ENCODE measurements at regions not wholly inside any gene's neighbourhood (a gene's known extent, or its start where the extent isn't known, plus 50 kb on each side); places are given as distances from the start of the nearest gene placed in this dataset.

GRCh38 chr16:63856537-63856936, 1265.3 kb downstream of the CDH11 start:
- H3K36me3 ChIP-seq = no peaks in the 10 kb centered on the region
- H3K4me3 ChIP-seq = no peak overlapping the region
- H3K4me1 ChIP-seq = no peaks in the 10 kb centered on the region
- no peak for DNase-seq (ENCODE audit: low spot score in 2 of 2)
- no peaks in the 10 kb centered on the region for H3K27me3 ChIP-seq
- H3K27ac ChIP-seq = no peak overlapping the region
- H3K9me3 ChIP-seq = no peaks in the 10 kb centered on the region
- intact Hi-C loops (cut with DNase I) = no loop called here
- TF ChIP-seq CTCF (IDR thresholded peaks at IDR 0.05) = no peak

- no peak for TF ChIP-seq CTCF (IDR thresholded peaks at IDR 0.05)
- H3K9me3 ChIP-seq = no peaks in the 10 kb centered on the region
- H3K36me3 ChIP-seq = no peaks in the 10 kb centered on the region
- no peaks in the 10 kb centered on the region for H3K27me3 ChIP-seq
- no peaks in the 10 kb centered on the region for H3K4me1 ChIP-seq
- no peak overlapping the region for H3K27ac ChIP-seq
- intact Hi-C loops (cut with DNase I) = no loop called here
- no peak overlapping the region for H3K4me3 ChIP-seq
- DNase-seq (ENCODE audit: low spot score in 2 of 2) = no peak
Measured at GRCh38 chr16:63850979-63851378, 1270.9 kb downstream of the CDH11 start.

GRCh38 chr16:63841271-63841670, 1280.6 kb downstream of the CDH11 start:
- Histone ChIP-seq H3K4me1 (no peaks in the 10 kb centered on the region), H3K27me3 (no peaks in the 10 kb centered on the region), H3K9me3 (peaks cover 0 to 11% of the 10 kb centered on the region in 2 donors), H3K4me3 (no peak overlapping the region), H3K36me3 (no peaks in the 10 kb centered on the region), H3K27ac (no peak overlapping the region)
- no peak for TF ChIP-seq CTCF (IDR thresholded peaks at IDR 0.05)
- DNase-seq (ENCODE audit: low spot score in 2 of 2) = no peak
- intact Hi-C loops (cut with DNase I) = no loop called here

GRCh38 chr16:63830061-63830460, 1291.8 kb downstream of the CDH11 start:
- Histone ChIP-seq H3K27me3 (no peaks in the 10 kb centered on the region), H3K9me3 (no peaks in the 10 kb centered on the region), H3K4me1 (no peaks in the 10 kb centered on the region), H3K36me3 (no peaks in the 10 kb centered on the region), H3K4me3 (no peak overlapping the region), H3K27ac (no peak overlapping the region)
- no peak for DNase-seq (ENCODE audit: low spot score in 2 of 2)
- intact Hi-C loops (cut with DNase I) = no loop called here
- TF ChIP-seq CTCF (IDR thresholded peaks at IDR 0.05) = no peak

GRCh38 chr16:63822818-63823217, 1299.0 kb downstream of the CDH11 start:
- Histone ChIP-seq H3K4me3 (no peak overlapping the region), H3K27ac (no peak overlapping the region), H3K27me3 (no peaks in the 10 kb centered on the region), H3K4me1 (no peaks in the 10 kb centered on the region), H3K36me3 (no peaks in the 10 kb centered on the region), H3K9me3 (no peaks in the 10 kb centered on the region)
- TF ChIP-seq CTCF (IDR thresholded peaks at IDR 0.05) = no peak
- intact Hi-C loops (cut with DNase I) = no loop called here
- no peak for DNase-seq (ENCODE audit: low spot score in 2 of 2)

GRCh38 chr16:63816276-63816675, 1305.6 kb downstream of the CDH11 start:
- no peaks in the 10 kb centered on the region for H3K27me3 ChIP-seq
- intact Hi-C loops (cut with DNase I) = no loop called here
- DNase-seq (ENCODE audit: low spot score in 2 of 2) = no peak

More at GRCh38 chr16:63816276-63816675, 1305.6 kb downstream of the CDH11 start:
- H3K27ac ChIP-seq = no peak overlapping the region
- H3K4me3 ChIP-seq = no peak overlapping the region
- no peaks in the 10 kb centered on the region for H3K36me3 ChIP-seq
- TF ChIP-seq CTCF (IDR thresholded peaks at IDR 0.05) = no peak
- H3K9me3 ChIP-seq = no peaks in the 10 kb centered on the region
- H3K4me1 ChIP-seq = no peaks in the 10 kb centered on the region

All from ascending aorta (tissue), 2 donors.